ENCODE measurements at regions not wholly inside any gene's neighbourhood (a gene's known extent, or its start where the extent isn't known, plus 50 kb on each side); places are given as distances from the start of the nearest gene placed in this dataset.

GRCh38 chr7:157076466-157076865 is 62.3 kb upstream of the UBE3C start:
- TF ChIP-seq POLR2AphosphoS2 (IDR thresholded peaks at IDR 0.05; ENCODE audit: low read depth, low read length) (no peak), HDAC6 (IDR thresholded peaks at IDR 0.05; ENCODE audit: unreplicated experiment) (no peak), TBL1XR1 (IDR thresholded peaks at IDR 0.05; ENCODE audit: low read depth, low read length) (no peak), E4F1 (IDR thresholded peaks at IDR 0.05; ENCODE audit: borderline replicate concordance, partially characterized antibody) (no peak), SUPT20H (IDR thresholded peaks at IDR 0.05; ENCODE audit: borderline replicate concordance, control insufficient read depth, low read depth, low read length) (no peak), CBX5 (IDR thresholded peaks at IDR 0.05; ENCODE audit: low read depth) (no peak), ESRRA (IDR thresholded peaks at IDR 0.05; ENCODE audit: low read length) (no peak)
- ChIA-PET POLR2A (no interaction called here), RAD21 (ENCODE audit: unreplicated experiment) (no interaction called here), CTCF (interaction anchor here (1.2 kb wide), 1 partner anchor 10 kb away, joined by 3 read pairs; no protein-coding TSS in a partner anchor), SMC1A (ENCODE audit: uncharacterized antibody, unreplicated experiment) (no interaction called here)
- ATAC-seq (no peak), DNase-seq (ENCODE audit: low read depth, low spot score) (no peak), FAIRE-seq (no peak)
- Histone ChIP-seq H3K4me1 (ENCODE audit: control insufficient read depth, insufficient read depth, low read length) (no peaks in the 10 kb centered on the region), H3K9me3 (replicated peaks; ENCODE audit: control insufficient read depth, insufficient read depth, low read length) (no peaks in the 10 kb centered on the region), H2AFZ (ENCODE audit: control insufficient read depth, low read depth, low read length) (no peak overlapping the region), H3K27ac (ENCODE audit: control insufficient read depth, insufficient read depth) (no peak overlapping the region), H3K4me2 (ENCODE audit: control insufficient read depth, insufficient read depth) (no peak overlapping the region), H3K27me3 (replicated peaks in 1 of 2; ENCODE audit: control insufficient read depth in 2 of 2, insufficient read depth in 2 of 2, low read length in 1 of 2) (peaks cover 2 to 4% of the 10 kb centered on the region in 2 experiments; a peak in 3 of 4 replicates), H3K9ac (ENCODE audit: control insufficient read depth, insufficient read depth, low read length) (no peak overlapping the region), H3K4me3 (no peak overlapping the region), H4K20me1 (ENCODE audit: control insufficient read depth, insufficient read depth) (no peaks in the 10 kb centered on the region), H3K36me3 (ENCODE audit: control insufficient read depth in 2 of 2, insufficient read depth in 2 of 2, low read length in 1 of 2) (no peaks in the 10 kb centered on the region), H3K79me2 (ENCODE audit: control insufficient read depth, insufficient read depth, low read length) (no peaks in the 10 kb centered on the region)
- intact Hi-C loops (cut with micrococcal nuclease; ENCODE audit: unreplicated experiment) (no loop called here), in situ Hi-C loops (cut with MboI) (no loop called here)
- BruUV-seq (replicated peaks): no TSS peak
- WGBS (ENCODE audit: insufficient coverage, insufficient replicate concordance, low lambda C conversion rate, missing lambda C conversion rate): 44% methylated on average over 6 of the region's 6 CpGs
